Upper lobe of left lung (tissue), 4 donors: ENCODE measurements at regions not wholly inside any gene's neighbourhood (a gene's known extent, or its start where the extent isn't known, plus 50 kb on each side); places are given as distances from the start of the nearest gene placed in this dataset.

ENCODE experiments used
- CTCF ChIP-seq, 6 experiments: fragments of 450-650 bp in 4 of 6; fragments of 200-600 bp in 2 of 6; sonication (generic) in 2 of 6; IDR thresholded peaks; one replicate each; pipeline ENCODE4 v1.5.1; 2016 to 2019; ENCODE audit warnings: antibody characterized with exemption in 6 of 6
- POLR2AphosphoS5 ChIP-seq, 2 donors: sonication (generic); formaldehyde crosslinking; IDR thresholded peaks; one replicate each; pipeline ENCODE4 v1.5.1; 2017; ENCODE audit warnings: antibody characterized with exemption in 2 of 2

GRCh38 chr4:177937041-177937440, 494.8 kb upstream of the AGA start:
- TF ChIP-seq POLR2AphosphoS5 (IDR thresholded peaks at IDR 0.05) (no peak), CTCF (IDR thresholded peaks at IDR 0.05) (no peak)
